Small intestine (tissue), 7 donors: ENCODE measurements at regions not wholly inside any gene's neighbourhood (a gene's known extent, or its start where the extent isn't known, plus 50 kb on each side); places are given as distances from the start of the nearest gene placed in this dataset.

ENCODE experiments used
- DNase-seq, 2 donors: peaks; one replicate each; pipeline versions ENCODE4 v3.0.0 to v3.0.0-alpha.2; 2013
- FAIRE-seq: peaks from 2 replicates; lab custom pipeline; 2012; peaks lifted over from hg19 to GRCh38; lab: Jason Lieb, UNC
- H3K27ac ChIP-seq, 3 donors: one replicate each; pipeline ENCODE4 v1.5.1; 2013; ENCODE audit warnings: low read length in 2 of 3, mild to moderate bottlenecking in 2 of 3, control low read depth in 1 of 3, inconsistent platforms in 1 of 3, low read depth in 1 of 3, moderate library complexity in 1 of 3
- H3K27me3 ChIP-seq, 3 donors: one replicate each; pipeline ENCODE4 v1.6.1; 2013; ENCODE audit warnings: low read length in 3 of 3, inconsistent platforms in 1 of 3; ENCODE audit not compliant: control insufficient read depth in 3 of 3, insufficient read depth in 3 of 3
- H3K36me3 ChIP-seq, 3 donors: one replicate each; pipeline ENCODE4 v1.6.1; 2013; ENCODE audit warnings: low read length in 3 of 3, inconsistent platforms in 1 of 3, low read depth in 1 of 3, mild to moderate bottlenecking in 1 of 3, moderate library complexity in 1 of 3; ENCODE audit not compliant: control insufficient read depth in 3 of 3, insufficient read depth in 2 of 3
- H3K4me1 ChIP-seq, 3 donors: one replicate each; pipeline ENCODE4 v1.6.1; 2013; ENCODE audit warnings: low read length in 2 of 3, inconsistent platforms in 1 of 3, low read depth in 1 of 3, mild to moderate bottlenecking in 1 of 3, moderate library complexity in 1 of 3; ENCODE audit not compliant: control insufficient read depth in 3 of 3, insufficient read depth in 2 of 3
- H3K4me3 ChIP-seq, 3 donors: one replicate each; pipeline ENCODE4 v1.5.1; 2013; ENCODE audit warnings: low read length in 3 of 3, control low read depth in 1 of 3, inconsistent platforms in 1 of 3, low read depth in 1 of 3, mild to moderate bottlenecking in 1 of 3, moderate library complexity in 1 of 3
- H3K9me3 ChIP-seq, 2 donors: one replicate each; pipeline ENCODE4 v1.6.1; 2013; ENCODE audit warnings: low read depth in 1 of 2, low read length in 1 of 2; ENCODE audit not compliant: control insufficient read depth in 2 of 2, insufficient read depth in 1 of 2
- WGBS, 3 donors: extraction: QIAGEN DNeasy Blood & Tissue Kit; methylation state at CpG; one replicate each; pipeline ENCODE4 v1.1.7; 2013; 5-methylcytosine and 5-hydroxymethylcytosine counted together
- donor health status: healthy with polysubstance abuse.
- donor health status: control.
- donor health status: control.
- donor health status: Bipolar disorder and iron deficiency.
- donor health status: healthy.

DNA sequence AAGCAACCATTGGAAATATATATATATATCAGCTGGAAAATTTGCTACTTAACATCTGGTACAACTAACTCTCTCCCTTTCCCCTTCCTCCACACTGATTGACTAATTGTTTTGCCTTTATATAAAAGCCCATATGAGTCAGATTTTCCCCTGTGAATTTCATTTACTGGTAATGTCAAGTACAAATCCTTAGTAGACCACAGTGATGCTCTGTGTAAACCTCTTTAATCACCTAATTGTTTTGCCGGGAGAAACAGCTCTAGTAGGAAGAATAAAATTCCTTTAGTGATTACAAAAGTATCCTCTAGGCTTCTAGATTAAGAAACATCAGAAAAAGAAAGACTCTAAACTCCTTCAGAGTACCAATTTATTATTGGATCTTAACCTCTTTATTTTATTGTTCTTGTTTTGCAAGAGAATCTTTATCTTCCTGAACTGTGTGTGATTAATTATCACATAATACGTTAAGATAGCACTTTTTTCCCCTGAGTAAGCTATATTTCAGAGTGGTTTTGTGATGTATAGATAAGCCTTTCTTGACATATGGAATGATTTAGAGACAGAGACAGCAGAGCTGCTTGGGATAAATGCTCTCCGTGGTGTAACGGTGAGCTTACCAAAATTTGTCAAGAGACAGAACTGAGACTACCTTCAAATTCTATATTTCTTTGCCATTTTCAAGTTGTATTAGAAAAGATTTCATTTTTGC, 1606.4 kb upstream of the TENM3 start:
- FAIRE-seq = no peak
- no peaks in the 10 kb centered on the region for H3K4me1 ChIP-seq
- H3K36me3 ChIP-seq = no peaks in the 10 kb centered on the region

DNA sequence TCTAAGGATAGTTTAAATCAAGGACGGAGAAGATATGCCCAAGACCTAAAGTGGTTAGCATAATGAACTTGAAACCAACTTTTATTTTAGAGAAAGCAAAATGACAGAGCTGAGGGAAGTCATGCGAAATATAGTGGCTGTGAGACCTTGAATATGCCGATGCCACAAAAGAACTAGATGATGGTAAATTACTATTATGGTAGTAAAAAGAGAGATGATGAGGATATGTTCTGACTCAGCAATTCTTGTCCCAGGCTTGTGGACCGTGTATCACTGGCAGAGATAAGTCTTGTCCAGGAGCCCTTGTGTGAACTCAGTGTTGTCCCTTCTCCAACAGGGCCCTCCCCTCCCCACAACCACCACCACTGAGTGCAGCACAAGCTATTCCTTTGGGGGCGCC, 1605.6 kb upstream of the TENM3 start:
- Histone ChIP-seq H3K4me3 (no peak overlapping the region), H3K36me3 (no peaks in the 10 kb centered on the region), H3K27me3 (peaks cover 0 to 4% (median 0%) of the 10 kb centered on the region in 3 donors), H3K4me1 (no peaks in the 10 kb centered on the region), H3K27ac (no peak overlapping the region), H3K9me3 (no peaks in the 10 kb centered on the region)
- FAIRE-seq = no peak
- WGBS, 3 donors = 76 to 85% (median 80%) methylated on average over 5 of the region's 5 CpGs
- DNase-seq = no peak

More for the DNA sequence above, 1606.4 kb upstream of the TENM3 start:
- DNase-seq = no peak
- Histone ChIP-seq H3K9me3 (no peaks in the 10 kb centered on the region), H3K4me3 (no peak overlapping the region), H3K27ac (no peak overlapping the region), H3K27me3 (peaks cover 0 to 4% (median 0%) of the 10 kb centered on the region in 3 donors)
- WGBS, 3 donors = 49 to 55% (median 53%) methylated on average over 4 of the region's 4 CpGs

DNA sequence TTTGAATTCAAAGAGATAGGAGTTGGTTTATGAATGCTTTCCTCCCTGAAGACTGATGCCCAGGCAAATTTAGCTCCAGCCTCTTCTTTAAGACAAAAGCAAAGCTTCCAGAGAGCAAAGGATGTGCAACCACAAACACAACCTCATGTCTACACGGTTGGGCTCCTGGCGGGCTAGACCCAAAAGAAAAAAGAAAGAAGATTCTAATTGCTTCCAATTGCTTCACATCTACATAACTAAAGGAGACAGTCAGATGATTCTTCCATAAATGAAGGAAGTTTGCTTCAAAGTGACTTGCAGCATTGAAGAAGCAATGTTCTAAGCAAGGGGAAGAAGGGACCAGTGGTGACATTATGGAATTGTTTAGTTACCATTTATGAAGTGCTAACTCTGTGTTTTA, 1603.0 kb upstream of the TENM3 start:
- no peak overlapping the region for H3K4me3 ChIP-seq
- DNase-seq = no peak
- no peak for FAIRE-seq
- no peaks in the 10 kb centered on the region for H3K36me3 ChIP-seq
- WGBS, 3 donors = 54 to 64% (median 64%) methylated on average over 2 of the region's 2 CpGs
- H3K27ac ChIP-seq = no peak overlapping the region
- peaks cover 0 to 4% (median 0%) of the 10 kb centered on the region in 3 donors for H3K27me3 ChIP-seq
- no peaks in the 10 kb centered on the region for H3K4me1 ChIP-seq
- H3K9me3 ChIP-seq = no peaks in the 10 kb centered on the region

DNA sequence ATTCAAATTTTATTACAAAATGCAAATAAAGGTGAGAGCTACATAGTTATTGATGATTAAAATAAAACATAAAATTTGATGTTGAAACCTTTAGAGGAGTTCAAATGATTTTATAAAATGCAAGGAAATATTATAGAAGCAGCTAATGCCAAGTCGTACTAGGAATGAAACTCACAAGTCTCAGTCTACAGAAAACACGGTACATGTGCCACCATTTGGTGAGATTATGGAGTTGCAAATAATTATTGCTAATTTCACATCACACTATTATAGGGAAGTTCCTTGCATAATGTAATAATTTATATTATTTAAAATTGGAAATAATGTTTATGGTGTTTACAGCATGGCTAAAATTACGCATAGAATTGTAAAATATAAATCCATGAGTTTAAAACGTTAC, 1601.7 kb upstream of the TENM3 start:
- Histone ChIP-seq H3K27ac (no peak overlapping the region), H3K4me1 (no peaks in the 10 kb centered on the region), H3K4me3 (no peak overlapping the region), H3K9me3 (no peaks in the 10 kb centered on the region), H3K36me3 (no peaks in the 10 kb centered on the region), H3K27me3 (peaks cover 0 to 4% (median 0%) of the 10 kb centered on the region in 3 donors)
- WGBS, 3 donors = 46 to 64% (median 50%) methylated on average over 4 of the region's 4 CpGs
- no peak for FAIRE-seq
- no peak for DNase-seq

DNA sequence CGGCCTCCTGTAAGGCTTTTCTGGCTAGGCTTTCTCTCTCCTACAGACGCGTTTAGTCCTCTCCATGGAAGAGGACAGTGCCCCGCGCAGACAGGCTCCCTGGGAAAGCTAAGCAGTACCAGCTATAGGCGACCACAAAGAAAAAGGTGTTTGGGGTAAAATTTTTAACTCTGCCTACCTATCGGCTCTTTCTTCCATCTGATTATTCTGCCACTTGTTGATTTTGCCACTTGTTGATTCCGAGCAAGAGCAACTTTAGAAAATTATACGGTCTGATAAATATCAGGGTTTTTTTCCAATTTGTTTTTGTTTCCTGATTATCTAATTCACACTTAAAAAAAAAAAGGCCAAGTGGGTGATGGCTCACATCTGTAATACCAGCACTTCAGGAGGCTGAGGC, 1600.5 kb upstream of the TENM3 start:
- H3K27me3 ChIP-seq = peaks cover 0 to 4% (median 0%) of the 10 kb centered on the region in 3 donors
- H3K4me1 ChIP-seq = no peaks in the 10 kb centered on the region
- no peak for FAIRE-seq
- no peak for DNase-seq
- H3K9me3 ChIP-seq = no peaks in the 10 kb centered on the region
- WGBS, 3 donors = 85 to 92% (median 91%) methylated on average over 9 of the region's 9 CpGs
- H3K4me3 ChIP-seq = no peak overlapping the region
- H3K36me3 ChIP-seq = no peaks in the 10 kb centered on the region
- H3K27ac ChIP-seq = no peak overlapping the region

DNA sequence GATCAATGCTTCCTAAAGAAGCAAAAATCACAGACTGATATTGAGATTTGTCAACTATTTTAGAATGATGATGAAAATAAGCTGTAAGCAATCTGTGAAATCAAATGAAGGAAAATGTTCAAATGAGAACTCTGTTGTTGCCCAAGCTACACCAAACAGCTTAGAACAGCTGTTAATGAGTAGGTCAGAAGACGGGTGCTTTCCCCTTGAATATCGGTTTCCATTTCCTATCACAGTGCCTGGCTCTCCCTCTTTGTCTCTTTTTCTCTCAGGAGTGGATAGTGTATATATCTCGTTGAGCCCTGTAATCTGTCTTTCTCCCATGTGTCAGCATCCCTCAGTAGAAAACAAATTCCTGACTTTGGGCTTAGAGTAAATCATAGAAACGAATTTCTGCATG, 1592.9 kb upstream of the TENM3 start:
- H3K36me3 ChIP-seq = no peaks in the 10 kb centered on the region
- no peaks in the 10 kb centered on the region for H3K4me1 ChIP-seq
- DNase-seq (no peak), FAIRE-seq (no peak)
- no peak overlapping the region for H3K4me3 ChIP-seq
- no peaks in the 10 kb centered on the region for H3K9me3 ChIP-seq
- 45 to 59% (median 57%) methylated on average over 4 of the region's 4 CpGs for WGBS, 3 donors
- no peak overlapping the region for H3K27ac ChIP-seq
- H3K27me3 ChIP-seq = no peaks in the 10 kb centered on the region

DNA sequence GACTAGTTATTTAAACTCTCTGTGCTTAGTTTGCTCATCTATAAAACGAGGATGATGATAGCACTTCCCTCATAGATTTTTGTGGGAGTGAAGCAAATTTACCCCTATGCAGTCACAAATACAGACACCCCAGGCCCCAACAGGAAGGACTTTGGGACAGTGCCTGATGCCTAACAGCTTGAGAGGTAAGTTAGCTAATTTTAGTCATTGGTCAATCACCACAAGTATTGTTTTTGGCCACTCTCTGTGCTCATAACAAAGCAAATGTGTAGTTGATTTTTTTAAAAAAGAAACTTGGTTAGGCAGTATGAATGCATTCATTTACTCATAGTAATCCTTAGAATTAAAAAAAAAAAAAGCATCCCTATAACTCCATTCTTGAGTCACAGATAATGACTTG, 1590.7 kb upstream of the TENM3 start:
- WGBS, 3 donors = 15 to 73% (median 41%) methylated on average over 1 of the region's 1 CpG
- no peak for FAIRE-seq
- no peaks in the 10 kb centered on the region for H3K4me1 ChIP-seq

DNA sequence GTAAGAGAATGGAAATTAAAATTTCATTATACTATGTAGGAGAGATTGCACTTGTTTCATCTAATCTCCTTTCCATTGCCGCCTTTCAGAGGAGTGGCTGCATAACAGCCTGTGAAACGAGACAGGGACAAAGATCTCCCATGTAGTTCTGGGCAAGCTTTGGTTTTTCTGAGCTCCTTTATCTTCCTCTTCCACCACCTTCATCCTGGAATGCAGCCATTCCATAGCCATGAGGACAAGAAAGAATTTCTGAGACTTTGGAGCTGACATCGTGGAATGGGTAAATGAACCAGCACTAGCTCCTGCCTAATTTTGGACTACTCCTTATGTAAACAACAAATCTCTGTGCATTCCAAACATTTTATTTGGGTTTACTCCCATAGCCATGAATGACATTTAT, 1587.3 kb upstream of the TENM3 start:
- no peak for FAIRE-seq
- 14 to 54% (median 24%) methylated on average over 3 of the region's 3 CpGs for WGBS, 3 donors

More for the DNA sequence above, 1590.7 kb upstream of the TENM3 start:
- no peak overlapping the region for H3K4me3 ChIP-seq
- no peaks in the 10 kb centered on the region for H3K27me3 ChIP-seq
- H3K27ac ChIP-seq = no peak overlapping the region
- no peak for DNase-seq
- no peaks in the 10 kb centered on the region for H3K9me3 ChIP-seq
- no peaks in the 10 kb centered on the region for H3K36me3 ChIP-seq

DNA sequence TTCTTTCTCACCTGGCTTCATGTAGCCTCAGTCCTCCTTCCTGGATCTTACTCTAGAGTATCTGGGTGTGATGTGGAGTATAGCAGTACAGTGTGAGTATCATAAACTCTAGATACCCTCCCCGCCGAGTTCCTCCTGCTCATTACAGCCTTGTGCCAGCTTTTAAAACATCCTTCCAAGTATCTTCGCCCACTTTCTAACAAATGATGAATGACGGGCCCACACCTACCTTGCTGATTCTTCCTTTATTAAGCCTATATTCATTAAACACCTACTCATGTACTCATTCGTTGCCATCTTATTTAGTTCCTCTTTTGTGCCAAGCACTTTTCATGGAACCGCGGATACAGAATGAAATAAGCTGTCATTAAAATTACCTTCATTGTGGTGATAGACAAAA, 1585.3 kb upstream of the TENM3 start:
- Histone ChIP-seq H3K27me3 (no peaks in the 10 kb centered on the region), H3K9me3 (no peaks in the 10 kb centered on the region), H3K4me1 (no peaks in the 10 kb centered on the region), H3K27ac (no peak overlapping the region), H3K36me3 (no peaks in the 10 kb centered on the region), H3K4me3 (no peak overlapping the region)
- 91 to 94% (median 92%) methylated on average over 7 of the region's 7 CpGs for WGBS, 3 donors
- DNase-seq (no peak), FAIRE-seq (no peak)

More for the DNA sequence above, 1587.3 kb upstream of the TENM3 start:
- no peak overlapping the region for H3K4me3 ChIP-seq
- no peak overlapping the region for H3K27ac ChIP-seq
- no peaks in the 10 kb centered on the region for H3K9me3 ChIP-seq
- H3K36me3 ChIP-seq = no peaks in the 10 kb centered on the region
- H3K4me1 ChIP-seq = no peaks in the 10 kb centered on the region
- no peak for DNase-seq
- no peaks in the 10 kb centered on the region for H3K27me3 ChIP-seq
